GM03348 (cell line): ENCODE measurements at regions not wholly inside any gene's neighbourhood (a gene's known extent, or its start where the extent isn't known, plus 50 kb on each side); places are given as distances from the start of the nearest gene placed in this dataset.
"Not testable (repeated sequence)": the region's sequence is repeated elsewhere in the genome, so short reads cannot be mapped to it uniquely, and the experiment has no call there.

Experiments
- DNase-seq: peaks from one replicate; pipeline ENCODE4 v3.0.0; 2012; ENCODE audit warnings: low spot score

- DNase-seq: no peak
Measured at GRCh38 chr3:88677298-88677697, 430.1 kb upstream of the EPHA3 start.

- DNase-seq: no peak
Measured at GRCh38 chr3:88678747-88679146, 428.7 kb upstream of the EPHA3 start.

GRCh38 chr3:88690287-88690686 lies 417.1 kb upstream of the EPHA3 start:
- no peak for DNase-seq

- no peak for DNase-seq
Measured at GRCh38 chr3:88691081-88691480, 416.3 kb upstream of the EPHA3 start.

- DNase-seq: no peak
Measured at GRCh38 chr3:88703501-88704059, 403.8 kb upstream of the EPHA3 start.

- DNase-seq: no peak
Measured at GRCh38 chr3:88704338-88704737, 403.1 kb upstream of the EPHA3 start.

- no peak for DNase-seq
Measured at GRCh38 chr3:88707837-88708236, 399.6 kb upstream of the EPHA3 start.

GRCh38 chr3:88712552-88712951 lies 394.9 kb upstream of the EPHA3 start:
- no peak for DNase-seq

- peak; percentile 26 for DNase-seq
Measured at GRCh38 chr3:88713233-88713691, 394.2 kb upstream of the EPHA3 start.

GRCh38 chr3:88725440-88726165 lies 381.8 kb upstream of the EPHA3 start:
- DNase-seq: no peak

- no peak for DNase-seq
Measured at GRCh38 chr3:88732186-88732585, 375.2 kb upstream of the EPHA3 start.

- DNase-seq: no peak
Measured at GRCh38 chr3:88742106-88742505, 365.3 kb upstream of the EPHA3 start.

- DNase-seq: no peak
Measured at GRCh38 chr3:88742674-88743507, 364.5 kb upstream of the EPHA3 start.

- no peak for DNase-seq
Measured at GRCh38 chr3:88744896-88745295, 362.5 kb upstream of the EPHA3 start.

GRCh38 chr3:88747145-88747544 lies 360.3 kb upstream of the EPHA3 start:
- not testable (repeated sequence) for DNase-seq

- DNase-seq: no peak
Measured at GRCh38 chr3:88758676-88759075, 348.7 kb upstream of the EPHA3 start.

GRCh38 chr3:88767746-88768145 lies 339.7 kb upstream of the EPHA3 start:
- peak; percentile 8 for DNase-seq

- DNase-seq: no peak
Measured at GRCh38 chr3:88773766-88774165, 333.7 kb upstream of the EPHA3 start.

GRCh38 chr3:88775026-88775690 lies 332.3 kb upstream of the EPHA3 start:
- no peak for DNase-seq

- no peak for DNase-seq
Measured at GRCh38 chr3:88779482-88779881, 327.9 kb upstream of the EPHA3 start.

GRCh38 chr3:88784925-88785324 lies 322.5 kb upstream of the EPHA3 start:
- DNase-seq: no peak

GRCh38 chr3:88785841-88786240 lies 321.6 kb upstream of the EPHA3 start:
- DNase-seq: no peak
